Medulla oblongata (tissue), 1 donor: ENCODE measurements at regions not wholly inside any gene's neighbourhood (a gene's known extent, or its start where the extent isn't known, plus 50 kb on each side); places are given as distances from the start of the nearest gene placed in this dataset.
"Not testable (repeated sequence)": the region's sequence is repeated elsewhere in the genome, so short reads cannot be mapped to it uniquely, and the experiment has no call there.

ENCODE experiments used
- DNase-seq: peaks from one replicate; pipeline ENCODE4 v3.0.0-alpha.2; 2015; ENCODE audit errors: extremely low spot score

- no peak for DNase-seq
Observed at GRCh38 chr6:144613859-144614258, 328.7 kb downstream of the UTRN start.

- no peak for DNase-seq
Observed at GRCh38 chr6:144615870-144616269, 330.7 kb downstream of the UTRN start.

- no peak for DNase-seq
Observed at GRCh38 chr6:144617191-144617590, 332.1 kb downstream of the UTRN start.

- DNase-seq, result no peak
Observed at GRCh38 chr6:144617708-144618107, 332.6 kb downstream of the UTRN start.

GRCh38 chr6:144619966-144620365 lies 334.8 kb downstream of the UTRN start:
- no peak for DNase-seq

- DNase-seq, result no peak
Observed at GRCh38 chr6:144621332-144621731, 336.2 kb downstream of the UTRN start.

GRCh38 chr6:144624246-144624645 lies 339.1 kb downstream of the UTRN start:
- DNase-seq, result no peak

GRCh38 chr6:144624716-144625115 lies 339.6 kb downstream of the UTRN start:
- DNase-seq, result no peak

GRCh38 chr6:144630857-144631256 lies 345.7 kb downstream of the UTRN start:
- no peak for DNase-seq

- DNase-seq, result no peak
Observed at GRCh38 chr6:144632266-144632665, 347.1 kb downstream of the UTRN start.

GRCh38 chr6:144633886-144634285 lies 348.8 kb downstream of the UTRN start:
- DNase-seq, result no peak

GRCh38 chr6:144634371-144634770 lies 349.2 kb downstream of the UTRN start:
- DNase-seq, result no peak

- no peak for DNase-seq
Observed at GRCh38 chr6:144635051-144635450, 349.9 kb downstream of the UTRN start.

GRCh38 chr6:144636025-144636424 lies 350.9 kb downstream of the UTRN start:
- DNase-seq, result not testable (repeated sequence)

- DNase-seq, result no peak
Observed at GRCh38 chr6:144637541-144637940, 352.4 kb downstream of the UTRN start.

GRCh38 chr6:144639654-144640053 lies 354.5 kb downstream of the UTRN start:
- DNase-seq, result no peak

GRCh38 chr6:144641286-144641685 lies 356.2 kb downstream of the UTRN start:
- DNase-seq, result no peak

GRCh38 chr6:144644776-144645175 lies 359.6 kb downstream of the UTRN start:
- no peak for DNase-seq

GRCh38 chr6:144646093-144647056 lies 361.2 kb downstream of the UTRN start:
- DNase-seq, result no peak

- no peak for DNase-seq
Observed at GRCh38 chr6:144647406-144647964, 362.4 kb downstream of the UTRN start.

- no peak for DNase-seq
Observed at GRCh38 chr6:144647971-144648651, 363.0 kb downstream of the UTRN start.

GRCh38 chr6:144649085-144649484 lies 363.9 kb downstream of the UTRN start:
- no peak for DNase-seq

- no peak for DNase-seq
Observed at GRCh38 chr6:144651234-144651633, 366.1 kb downstream of the UTRN start.
